ENCODE measurements at regions not wholly inside any gene's neighbourhood (a gene's known extent, or its start where the extent isn't known, plus 50 kb on each side); places are given as distances from the start of the nearest gene placed in this dataset.
"Not testable (repeated sequence)": the region's sequence is repeated elsewhere in the genome, so short reads cannot be mapped to it uniquely, and the experiment has no call there.

DNA sequence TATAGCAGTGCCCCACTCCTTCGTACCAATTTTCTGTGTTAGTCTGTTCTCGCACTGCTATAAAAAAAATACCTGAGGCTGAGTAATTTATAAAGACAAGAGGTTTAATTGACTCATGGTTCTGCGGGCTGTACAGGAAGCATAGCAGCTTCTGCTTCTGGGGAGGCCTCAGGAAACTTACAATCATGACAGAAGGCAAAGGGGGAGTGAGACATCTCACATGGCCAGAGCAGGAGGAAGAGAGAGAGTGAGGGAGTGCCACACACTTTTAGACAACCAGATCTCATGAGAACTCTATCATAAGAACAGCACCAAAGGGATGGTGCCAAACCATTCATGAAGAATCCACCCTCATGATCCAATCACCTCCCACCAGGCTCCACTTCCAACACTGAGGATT is 133.8 kb upstream of the USP9X start:
- DNase-seq, result not testable (repeated sequence)

DNA sequence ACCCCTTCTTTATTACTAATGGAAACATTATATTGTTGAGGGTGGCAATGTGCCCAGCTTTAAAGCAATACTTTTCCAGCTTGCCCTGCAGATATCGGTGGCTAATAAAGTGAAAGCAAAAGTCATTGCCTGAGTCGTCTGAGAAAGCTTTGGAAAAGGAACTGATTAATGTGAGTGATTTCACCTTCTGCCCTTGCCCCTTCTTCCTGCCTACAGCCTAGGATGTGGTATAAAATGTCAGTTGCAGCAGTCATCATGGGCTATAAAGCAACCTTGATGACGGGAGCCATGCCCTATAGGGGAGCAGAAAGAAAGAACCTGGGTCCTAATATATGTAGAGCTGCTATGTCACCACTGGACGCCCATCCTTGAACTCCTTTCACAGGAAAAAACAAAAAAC is 132.4 kb upstream of the USP9X start:
- DNase-seq, result no peak

DNA sequence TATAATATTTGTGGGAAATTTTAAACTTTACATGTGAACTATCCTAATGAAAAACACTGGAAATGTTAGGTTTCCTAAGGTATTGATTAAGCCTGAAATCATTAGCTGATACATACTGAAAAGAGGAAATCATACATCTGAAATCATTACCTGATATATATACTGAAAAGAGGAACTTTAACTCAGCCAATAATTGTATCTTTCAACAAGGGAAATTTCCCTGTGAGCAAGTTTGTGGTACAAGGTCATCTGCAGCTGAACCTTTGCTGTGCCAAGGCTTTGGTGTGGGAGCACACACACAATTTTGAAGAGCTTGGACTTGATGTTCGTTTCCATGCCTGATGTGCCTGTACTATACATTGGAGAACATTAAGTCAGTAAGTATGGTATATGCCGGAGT is 131.9 kb upstream of the USP9X start:
- DNase-seq, result no peak

DNA sequence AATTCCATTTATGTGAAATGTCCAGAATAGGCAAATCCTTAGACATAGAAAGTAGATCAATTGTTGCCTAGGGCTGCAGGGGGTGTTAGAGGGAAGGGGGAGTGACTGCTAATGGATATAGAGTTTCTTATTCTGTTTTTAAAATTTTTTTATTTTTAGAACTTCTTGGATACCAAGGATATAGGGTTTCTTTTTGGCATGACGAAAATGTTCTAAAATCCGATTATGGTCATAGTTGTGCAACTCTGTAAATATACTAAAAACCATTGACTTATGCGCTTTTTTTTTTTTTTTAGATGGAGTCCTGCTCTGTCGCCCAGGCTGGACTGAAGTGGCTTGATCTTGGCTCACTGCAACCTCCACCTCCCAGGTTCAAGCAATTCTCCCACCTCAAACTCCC is 125.2 kb upstream of the USP9X start:
- DNase-seq, result no peak

DNA sequence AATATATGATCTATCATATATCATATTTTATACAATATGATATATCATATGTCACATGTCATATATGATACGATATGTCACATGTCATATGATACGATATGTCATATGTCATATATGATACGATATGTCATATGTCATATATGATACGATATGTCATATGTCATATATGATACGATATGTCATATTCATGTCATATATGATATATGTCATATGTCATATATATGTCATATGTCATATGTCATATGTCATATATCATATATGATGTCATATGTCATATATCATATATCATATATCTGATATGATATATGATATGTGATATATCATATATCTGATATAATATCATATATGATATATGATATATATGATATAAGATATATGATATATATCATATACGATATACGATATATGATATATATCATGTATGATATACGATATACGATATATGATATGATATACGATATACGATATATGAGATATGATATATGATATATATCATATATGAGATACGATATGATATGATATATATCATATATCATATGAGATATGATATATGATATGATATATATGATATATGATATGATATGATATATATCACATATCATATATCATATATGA is 122.3 kb upstream of the USP9X start:
- DNase-seq, result no peak

DNA sequence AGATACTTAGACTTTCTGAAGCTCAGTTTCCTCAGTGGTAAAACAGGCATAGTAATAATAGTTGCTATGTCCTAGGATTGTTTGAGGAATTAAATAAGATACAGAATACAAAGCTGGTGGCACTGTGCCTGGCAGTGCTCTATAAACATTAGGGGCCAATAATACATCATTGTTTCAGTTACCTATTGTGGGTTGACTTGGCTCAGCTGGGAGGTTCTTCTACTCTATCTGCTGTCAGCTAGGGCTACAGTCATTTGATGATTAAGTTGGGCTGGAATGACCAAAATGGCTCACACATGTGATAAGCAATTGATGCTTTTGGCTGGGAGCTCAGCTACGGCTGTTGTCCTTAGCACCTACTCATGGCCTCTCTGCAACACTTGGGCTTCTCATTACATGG is 121.2 kb upstream of the USP9X start:
- DNase-seq, result no peak

DNA sequence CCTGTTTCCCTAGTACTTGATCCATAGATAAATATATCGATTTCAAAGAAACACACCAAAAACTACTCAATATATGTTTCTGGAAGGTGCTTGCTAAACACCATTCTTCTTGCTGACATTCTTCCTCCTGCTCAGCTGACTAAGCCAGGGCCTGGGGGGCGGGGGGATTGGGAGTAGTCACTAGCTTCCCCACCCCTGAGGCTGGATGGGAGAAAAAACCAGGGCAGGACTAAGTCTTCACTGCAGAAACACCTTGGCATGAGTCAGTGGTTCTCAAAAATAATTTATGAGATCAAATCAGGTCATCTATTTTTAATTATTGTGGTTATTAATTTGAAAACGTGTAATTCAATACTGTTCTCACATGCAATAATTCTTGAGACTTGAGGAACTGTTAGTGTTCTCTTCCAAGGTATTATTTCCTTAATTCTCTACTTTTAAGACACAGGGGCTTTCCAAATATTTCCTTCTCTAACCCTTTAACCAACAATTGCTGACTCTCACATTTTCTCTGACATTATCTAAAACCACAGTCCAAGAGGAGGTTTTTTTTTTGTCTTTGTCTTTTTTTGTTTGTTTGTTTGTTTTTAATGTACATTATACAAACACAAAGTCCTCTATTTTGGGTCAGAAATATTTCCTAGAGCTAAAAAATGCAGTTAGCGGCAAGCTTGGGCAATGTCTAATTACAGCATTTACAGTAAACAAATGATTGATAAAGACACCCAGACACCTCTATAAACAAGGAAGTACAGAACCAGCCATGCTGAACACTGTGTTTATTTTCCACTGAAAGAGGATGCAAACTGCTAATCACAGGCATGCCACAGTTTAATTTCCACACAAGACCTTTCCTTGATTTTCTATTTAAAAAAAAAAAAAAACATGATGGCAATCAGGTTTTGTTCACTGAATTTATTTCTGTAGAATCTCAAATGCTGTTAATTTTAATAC is 120.3 kb upstream of the USP9X start:
- no peak for DNase-seq

DNA sequence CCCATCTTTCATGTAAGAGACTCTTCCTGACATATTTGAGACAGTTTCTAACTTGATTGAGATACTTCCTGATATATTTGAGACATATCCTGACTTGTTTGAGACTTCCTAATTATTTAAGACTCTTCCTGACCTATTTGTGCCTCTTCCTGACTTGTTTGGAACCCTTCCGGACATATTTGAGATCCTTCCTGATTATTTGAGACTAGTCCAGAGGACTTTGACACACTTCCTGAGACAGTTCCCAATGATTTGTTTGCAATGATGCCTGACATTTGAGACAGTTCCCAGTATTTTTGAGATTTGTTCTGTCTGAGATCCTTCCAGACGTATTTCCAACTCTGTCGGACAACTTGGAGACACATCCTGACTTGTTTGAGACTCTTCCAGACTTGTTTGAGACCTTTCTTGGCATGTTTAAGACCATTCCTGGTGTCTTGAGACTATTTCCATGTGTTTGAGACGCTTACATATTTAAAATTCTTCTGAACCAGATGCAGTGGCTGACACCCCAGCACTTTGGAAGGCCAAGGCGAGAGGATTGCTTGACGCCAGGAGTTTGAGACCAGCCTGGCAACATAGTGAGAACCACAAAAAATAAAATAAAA is 118.9 kb upstream of the USP9X start:
- no peak for DNase-seq

DNA sequence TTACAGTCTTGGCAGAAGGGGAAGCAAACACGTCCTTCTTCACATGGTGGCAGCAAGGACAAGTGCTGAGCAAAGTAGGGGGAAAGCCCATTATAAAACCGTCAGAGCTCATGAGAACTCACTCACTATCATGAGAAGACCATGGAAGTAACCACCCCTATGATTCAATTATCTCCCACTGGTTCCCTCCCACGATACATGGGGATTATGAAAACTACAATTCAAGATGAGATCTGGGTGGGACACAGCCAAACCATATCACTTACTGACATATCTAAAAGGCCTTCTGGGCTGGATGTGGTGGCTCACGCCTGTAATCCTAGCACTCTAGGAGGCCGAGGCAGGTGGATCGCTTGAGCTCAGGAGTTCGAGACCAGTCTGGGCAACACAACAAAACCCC is 117.1 kb upstream of the USP9X start:
- DNase-seq, result no peak

DNA sequence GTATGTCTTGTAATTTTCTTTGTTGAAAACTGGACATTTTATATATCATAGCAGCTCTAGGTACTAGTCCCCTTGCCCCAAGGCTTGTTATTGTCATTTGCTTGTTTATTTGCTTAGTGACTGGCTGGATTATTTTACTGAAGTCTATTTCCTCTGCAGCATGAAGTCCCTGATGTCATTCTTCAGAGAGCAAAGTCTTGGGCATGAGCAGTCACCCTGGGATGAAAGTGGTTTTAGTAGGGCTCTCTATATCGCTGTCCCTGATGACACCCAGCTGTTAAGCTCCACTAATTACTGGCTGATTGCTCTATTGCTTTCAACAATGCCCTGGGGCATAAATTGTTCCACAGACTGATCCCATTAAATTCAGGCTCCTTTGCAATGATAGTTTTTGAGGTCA is 113.5 kb upstream of the USP9X start:
- no peak for DNase-seq

DNA sequence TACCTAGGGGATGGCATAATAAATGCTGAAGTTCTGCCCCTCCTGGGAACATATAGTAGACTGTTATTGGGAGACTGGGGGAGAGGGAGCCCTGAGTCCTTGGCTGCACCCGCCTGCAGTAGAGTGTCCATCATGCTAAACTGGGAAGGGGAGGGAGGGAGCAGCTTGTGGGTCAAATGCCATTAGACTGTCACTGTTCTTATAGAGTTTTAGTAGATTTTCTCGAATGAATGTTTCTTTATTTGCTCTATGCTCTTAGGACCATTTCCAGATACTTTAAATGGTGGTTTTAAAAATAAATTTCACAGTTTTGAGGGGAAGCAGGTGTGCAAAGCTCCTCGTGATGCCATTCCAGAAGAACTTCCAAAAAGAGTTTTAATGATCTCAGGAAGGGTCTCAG is 111.6 kb upstream of the USP9X start:
- no peak for DNase-seq

DNA sequence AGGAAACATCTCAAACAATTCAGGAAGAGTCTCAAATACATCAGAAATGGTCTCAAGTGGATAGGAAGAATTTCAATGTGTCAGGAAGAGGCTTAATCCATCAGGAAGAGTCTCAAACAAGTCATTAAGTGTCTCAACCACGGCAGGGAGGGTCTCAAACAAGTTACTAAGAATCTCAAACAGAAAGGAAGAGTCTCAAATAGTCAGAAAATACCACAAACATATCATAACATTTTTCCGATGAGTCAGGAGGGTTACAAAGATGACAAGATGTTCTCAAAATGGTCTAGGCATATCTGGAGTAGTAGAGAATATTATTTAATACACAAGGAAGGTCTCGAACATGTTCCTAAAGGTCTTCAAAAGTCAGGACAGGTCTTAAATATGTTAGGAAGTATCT is 109.3 kb upstream of the USP9X start:
- DNase-seq, result no peak

DNA sequence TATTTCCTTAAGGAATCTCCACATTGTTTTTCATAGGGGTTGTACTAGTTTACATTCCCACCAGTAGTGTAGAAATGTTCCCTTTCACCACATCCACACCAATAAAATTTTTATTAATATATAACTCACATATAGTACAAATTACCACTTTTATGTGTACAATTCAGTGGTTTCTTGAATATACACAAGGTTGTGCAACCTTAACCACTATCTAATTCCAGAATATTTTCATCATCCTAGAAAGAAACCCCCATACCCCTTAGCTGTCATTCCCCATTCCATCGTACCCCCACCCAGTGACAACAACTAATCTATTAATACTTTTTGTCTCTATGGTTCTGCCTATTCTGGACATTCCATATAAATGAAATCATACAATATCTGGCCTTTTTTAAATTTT is 108.3 kb upstream of the USP9X start:
- DNase-seq, result no peak

DNA sequence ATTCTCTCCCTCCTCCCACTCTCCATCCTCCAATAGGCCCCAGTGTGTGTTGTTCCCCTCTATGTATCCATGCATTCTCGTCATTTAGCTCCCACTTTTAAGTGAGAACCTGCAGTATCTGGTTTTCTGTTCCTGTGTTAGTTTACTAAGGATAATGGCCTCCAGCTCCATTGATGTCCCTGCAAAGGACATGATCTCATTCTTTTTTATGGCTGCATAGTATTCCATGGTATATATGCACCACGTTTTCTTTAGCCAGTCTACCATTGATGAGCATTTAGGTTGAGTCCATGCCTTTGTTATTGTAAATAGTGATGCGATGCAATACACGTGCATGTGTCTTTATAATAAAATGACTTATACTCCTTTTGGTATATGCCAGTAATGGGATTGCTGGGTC is 100.3 kb upstream of the USP9X start:
- DNase-seq, result no peak

DNA sequence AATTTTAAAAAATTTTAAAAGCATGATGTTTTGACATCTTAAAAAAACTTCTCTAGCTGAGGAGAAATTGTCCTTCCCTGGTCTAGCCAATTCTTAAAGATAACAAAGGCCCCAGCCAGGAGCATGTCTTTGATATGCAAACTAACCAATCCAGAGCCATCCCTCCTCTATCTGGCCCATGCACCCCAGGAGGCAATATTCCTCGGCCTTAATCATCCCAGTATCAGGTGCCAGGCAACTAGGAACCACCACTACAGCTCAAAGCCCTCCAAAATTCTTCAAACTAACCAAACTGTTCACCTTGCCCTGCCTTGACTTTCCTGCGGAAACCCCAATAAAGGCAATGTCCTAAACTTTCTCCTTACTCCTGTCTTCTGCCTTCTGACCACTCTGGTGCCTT is 97.8 kb upstream of the USP9X start:
- no peak for DNase-seq

DNA sequence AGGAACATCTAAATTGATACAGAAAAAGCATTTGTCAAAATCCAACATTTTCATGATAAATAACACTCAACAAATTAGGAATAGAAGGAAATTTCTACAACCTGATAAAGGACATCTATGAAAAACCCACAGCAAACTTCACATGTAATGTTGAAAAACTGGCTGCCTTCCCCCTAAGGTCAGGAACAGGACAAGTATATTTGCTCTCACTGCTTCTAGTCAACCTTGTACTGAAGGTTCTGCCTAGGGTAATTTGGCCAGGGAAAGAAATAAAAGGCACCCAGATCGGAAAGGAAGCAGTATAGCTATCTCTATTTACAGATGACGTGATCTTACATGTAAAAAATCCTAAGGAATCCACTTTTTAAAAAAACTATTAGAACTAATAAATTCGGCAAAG is 97.1 kb upstream of the USP9X start:
- DNase-seq, result no peak

DNA sequence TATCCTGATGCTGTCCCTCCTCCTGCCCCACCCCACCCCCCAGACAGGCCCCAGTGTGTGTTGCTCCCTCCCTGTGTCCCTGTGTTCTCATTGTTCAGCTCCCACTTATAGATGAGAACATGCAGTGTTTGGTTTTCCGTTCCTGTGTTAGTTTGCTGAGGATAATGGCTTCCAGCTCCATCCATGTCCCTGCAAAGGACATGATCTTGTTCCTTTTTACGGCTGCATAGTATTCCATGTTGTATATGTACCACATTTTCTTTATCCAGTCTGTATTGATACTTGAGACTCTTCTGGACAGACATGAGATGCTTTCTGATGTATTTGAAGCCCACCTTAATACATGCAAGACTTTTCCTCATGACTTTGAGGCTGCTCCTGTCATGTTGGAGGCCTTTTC is 91.8 kb upstream of the USP9X start:
- not testable (repeated sequence) for DNase-seq

DNA sequence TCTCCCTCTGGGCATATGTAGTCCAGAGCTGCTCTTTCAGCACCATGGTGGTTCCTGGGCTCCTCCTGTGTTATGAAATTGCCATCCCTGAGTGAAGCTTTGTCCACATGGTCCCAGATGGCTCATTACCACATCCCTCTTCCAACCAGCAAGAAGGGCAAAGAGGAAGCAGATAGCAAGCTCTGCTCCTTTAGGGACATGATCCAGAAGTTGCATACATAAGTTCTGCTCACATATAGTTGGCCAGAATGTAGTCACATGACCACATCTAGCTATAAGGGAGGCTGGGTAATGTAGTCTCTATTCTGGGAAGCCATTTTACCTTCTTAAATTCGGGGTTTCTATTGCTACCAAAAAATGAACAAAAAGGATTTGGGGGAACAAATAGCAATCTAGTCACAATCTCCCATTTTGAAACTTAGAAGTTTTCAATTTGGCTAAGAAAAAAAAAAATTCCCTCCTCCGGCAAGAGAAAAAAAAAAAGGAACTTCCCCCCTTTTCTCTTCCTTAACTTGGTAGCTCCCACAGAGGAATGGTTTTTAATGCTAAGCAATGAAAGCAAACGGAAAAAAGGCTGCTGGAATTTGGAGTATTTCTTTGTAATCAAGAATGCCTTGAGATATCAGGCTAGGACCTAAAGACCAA is 88.2 kb upstream of the USP9X start:
- peak in 1 of 2 experiments; percentile 39 for DNase-seq

DNA sequence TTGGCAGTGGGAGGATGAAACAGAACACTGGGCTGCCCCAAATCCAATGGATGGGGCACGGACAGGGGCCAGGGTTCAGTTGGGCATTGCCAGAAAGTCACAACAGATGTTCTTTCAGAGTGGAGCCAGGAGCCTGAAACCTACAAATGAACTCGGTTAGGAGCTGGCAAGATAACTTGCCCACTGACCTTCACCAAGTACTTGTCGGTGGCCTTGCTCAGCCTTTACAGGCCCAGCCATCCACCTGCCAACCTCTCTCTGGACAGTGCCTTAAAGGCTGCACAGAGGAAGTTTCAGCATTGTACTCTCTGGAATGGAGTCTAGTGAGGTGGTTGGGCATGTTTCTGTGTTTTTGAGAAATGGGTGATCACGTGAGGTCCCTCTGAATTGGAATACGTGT is 87.1 kb upstream of the USP9X start:
- DNase-seq, result no peak

DNA sequence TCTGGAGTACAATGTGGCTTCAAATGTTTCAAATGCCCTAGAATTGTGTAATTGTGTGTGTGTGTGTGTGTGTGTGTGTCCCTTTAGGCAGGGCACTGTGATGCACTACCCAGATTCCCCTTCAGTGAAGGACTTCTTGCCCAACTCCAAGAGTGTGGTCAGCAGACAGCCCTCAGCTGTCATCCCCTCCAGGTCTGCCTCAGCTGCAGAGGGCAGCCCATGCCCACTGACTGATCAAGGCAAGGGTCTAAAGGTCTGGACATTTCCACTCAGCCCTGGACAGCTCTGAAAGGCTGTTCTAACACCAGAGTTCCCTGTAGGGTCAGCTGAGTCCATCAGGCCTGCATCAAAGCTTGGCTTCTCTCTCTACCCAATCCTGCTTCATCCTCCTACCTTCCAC is 83.9 kb upstream of the USP9X start:
- no peak for DNase-seq

DNA sequence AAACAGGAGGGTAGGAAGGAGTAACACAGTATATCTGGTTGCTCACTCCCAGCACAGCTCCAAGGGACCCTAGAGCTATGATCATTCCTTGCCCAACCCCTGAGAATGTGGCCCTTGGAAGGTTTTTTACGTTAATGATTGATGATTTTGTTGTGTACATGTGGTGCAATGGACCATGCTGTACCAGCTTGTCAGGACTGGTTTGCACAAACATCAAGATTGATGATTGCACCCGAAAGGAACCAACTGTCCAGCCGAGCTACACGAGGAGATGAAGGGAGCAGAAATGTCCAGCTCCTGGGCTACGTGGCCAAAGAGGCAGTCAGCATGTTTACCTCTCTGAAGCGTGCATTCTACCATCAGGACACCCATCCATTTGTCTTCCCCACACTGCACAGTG is 83.2 kb upstream of the USP9X start:
- DNase-seq, result no peak

DNA sequence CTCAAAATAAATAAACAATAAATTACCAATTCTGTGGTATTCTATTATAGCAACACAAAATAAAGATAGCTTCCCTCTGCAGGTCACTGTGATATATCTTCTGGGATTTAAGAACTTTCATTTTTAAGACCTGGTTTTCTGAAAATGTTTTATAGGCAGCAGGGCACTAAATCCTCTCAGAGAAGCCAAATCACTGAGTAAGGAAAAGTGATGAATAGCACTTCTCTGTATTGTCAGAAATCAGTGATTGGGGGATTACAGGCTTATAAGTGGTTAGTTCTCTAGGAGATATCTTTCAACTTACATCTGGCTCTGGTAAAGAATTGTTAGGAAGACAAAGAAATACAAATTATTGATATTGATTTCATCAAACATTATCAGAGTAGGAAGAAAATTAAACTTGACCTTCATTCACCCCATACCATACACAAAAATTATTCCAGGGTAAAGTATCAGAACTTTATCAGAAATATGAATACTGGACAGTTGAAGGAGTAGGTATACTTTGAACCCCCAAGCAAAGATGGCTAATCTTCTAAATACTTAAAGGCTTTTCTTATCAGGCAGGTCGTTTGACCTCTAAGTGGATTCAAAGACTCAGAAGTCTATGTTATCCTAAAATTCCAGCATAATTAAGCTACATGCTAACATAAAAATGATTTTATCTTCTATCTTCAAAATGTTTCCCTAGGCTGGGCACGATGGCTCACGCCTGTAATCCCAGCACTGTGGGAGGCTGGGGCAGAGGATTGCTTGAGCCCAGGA is 81.6 kb upstream of the USP9X start:
- DNase-seq, result no peak

DNA sequence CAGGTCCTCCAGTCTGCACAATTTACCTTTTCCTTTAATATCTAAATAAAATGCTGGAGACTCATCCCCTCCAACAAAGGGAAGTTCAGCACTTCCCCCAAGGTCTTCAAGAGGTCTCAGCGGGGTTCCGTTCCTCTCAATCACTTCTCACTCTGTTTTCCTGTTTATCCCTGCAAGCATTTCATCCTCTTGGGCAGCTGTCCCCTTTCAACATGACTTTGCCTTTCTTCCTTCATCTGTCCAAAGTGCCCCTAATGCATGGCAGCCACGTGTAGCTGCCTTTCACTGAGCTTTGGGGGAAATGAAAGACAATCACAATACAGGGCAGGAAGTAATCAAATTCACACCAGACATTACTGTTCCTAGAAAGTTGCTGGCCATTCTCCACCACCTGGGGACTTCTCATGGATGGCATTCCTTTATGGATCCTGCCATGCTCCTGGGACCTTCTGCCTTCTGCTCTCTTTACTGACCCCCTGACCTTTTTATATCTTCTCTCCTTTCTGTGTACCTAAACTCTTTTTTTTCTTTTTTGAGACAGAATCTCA is 79.7 kb upstream of the USP9X start:
- DNase-seq, result no peak

Measured in SW 1271 (cell line).